DOHH2 (cell line): ENCODE measurements at regions not wholly inside any gene's neighbourhood (a gene's known extent, or its start where the extent isn't known, plus 50 kb on each side); places are given as distances from the start of the nearest gene placed in this dataset.

Experiments
- CTCF ChIP-seq: fragments of 200-600 bp; sonication (generic); IDR thresholded peaks from one replicate; pipeline ENCODE4 v1.5.1; 2014; ENCODE audit warnings: antibody characterized with exemption, mild to moderate bottlenecking, low read depth, low read length; ENCODE audit not compliant: poor library complexity, severe bottlenecking
- EZH2phosphoT487 ChIP-seq: fragments of 200-600 bp; sonication (generic); IDR thresholded peaks from 2 replicates; pipeline ENCODE4 v1.6.1; 2017; ENCODE audit warnings: borderline replicate concordance, mild to moderate bottlenecking, antibody characterized with exemption, low read length, moderate library complexity, mixed read lengths

GRCh38 chr1:219281831-219282230 is 108.2 kb downstream of the LYPLAL1 start:
- TF ChIP-seq CTCF = no peak
- TF ChIP-seq EZH2phosphoT487 = no peak
